Stimulated activated memory B cell treated with anti-CD40 and anti-IgM and Interleukin-4, amounts not matched to agents 10 μg/mL and 1 μg/mL and 100 μg/mL, for 72 hours (primary cell): ENCODE measurements at regions not wholly inside any gene's neighbourhood (a gene's known extent, or its start where the extent isn't known, plus 50 kb on each side); places are given as distances from the start of the nearest gene placed in this dataset.

Experiments used
- ATAC-seq: fragments of 150-1000 bp; cut with Tn5 transposase; 2 replicates; pipeline ENCODE4 v1.10.0; 2021
- H3K27ac Mint-ChIP-seq: one replicate; pipeline ENCODE4 v1.8.0; 2022; ENCODE audit warnings: mild to moderate bottlenecking, mixed read lengths
- H3K27me3 Mint-ChIP-seq: one replicate; pipeline ENCODE4 v1.8.0; 2022; ENCODE audit warnings: mixed read lengths
- H3K36me3 Mint-ChIP-seq: one replicate; pipeline ENCODE4 v1.8.0; 2022; ENCODE audit warnings: mixed read lengths
- H3K4me1 Mint-ChIP-seq: one replicate; pipeline ENCODE4 v1.8.0; 2022; ENCODE audit warnings: mixed read lengths
- H3K4me3 Mint-ChIP-seq: one replicate; pipeline ENCODE4 v1.8.0; 2022; ENCODE audit warnings: mild to moderate bottlenecking, moderate library complexity, mixed read lengths
- H3K9me3 Mint-ChIP-seq: one replicate; pipeline ENCODE4 v1.8.0; 2022; ENCODE audit warnings: mixed read lengths

DNA sequence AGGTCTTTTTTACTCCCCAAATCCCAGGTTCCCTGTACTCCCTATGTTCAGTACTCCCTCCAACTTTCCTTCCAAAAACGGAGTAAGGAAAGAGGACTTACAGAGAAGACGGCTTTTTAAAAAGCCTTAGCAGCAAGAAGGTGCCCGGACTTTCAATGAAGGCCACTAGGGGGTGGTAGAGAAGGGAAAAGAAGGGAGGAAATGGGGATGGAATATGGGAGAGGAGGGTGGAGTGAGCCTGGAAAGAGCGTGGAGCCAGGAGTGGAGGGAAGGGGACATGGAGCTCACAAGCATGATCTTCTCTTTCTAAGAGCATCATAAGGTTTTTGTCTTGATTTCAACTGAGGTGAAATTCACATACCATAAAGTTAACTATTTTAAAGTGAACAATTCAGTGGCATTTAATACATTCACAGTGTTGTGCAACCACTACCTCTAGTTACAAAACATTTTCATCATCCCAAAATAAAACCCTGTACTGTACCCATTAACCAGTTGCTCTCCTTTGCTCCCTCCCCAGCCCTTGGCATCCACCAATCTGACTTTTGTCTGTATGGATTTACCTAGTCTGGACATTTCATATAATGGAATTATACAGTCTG, 129.9 kb downstream of the ZNF281 start:
- H3K4me3 Mint-ChIP-seq: no peak overlapping the region
- ATAC-seq: no peak
- H3K27ac Mint-ChIP-seq: no peak overlapping the region
- H3K27me3 Mint-ChIP-seq: no peaks in the 10 kb centered on the region
- H3K4me1 Mint-ChIP-seq: peaks cover 7% of the 10 kb centered on the region
- H3K36me3 Mint-ChIP-seq: no peaks in the 10 kb centered on the region
- no peaks in the 10 kb centered on the region for H3K9me3 Mint-ChIP-seq

DNA sequence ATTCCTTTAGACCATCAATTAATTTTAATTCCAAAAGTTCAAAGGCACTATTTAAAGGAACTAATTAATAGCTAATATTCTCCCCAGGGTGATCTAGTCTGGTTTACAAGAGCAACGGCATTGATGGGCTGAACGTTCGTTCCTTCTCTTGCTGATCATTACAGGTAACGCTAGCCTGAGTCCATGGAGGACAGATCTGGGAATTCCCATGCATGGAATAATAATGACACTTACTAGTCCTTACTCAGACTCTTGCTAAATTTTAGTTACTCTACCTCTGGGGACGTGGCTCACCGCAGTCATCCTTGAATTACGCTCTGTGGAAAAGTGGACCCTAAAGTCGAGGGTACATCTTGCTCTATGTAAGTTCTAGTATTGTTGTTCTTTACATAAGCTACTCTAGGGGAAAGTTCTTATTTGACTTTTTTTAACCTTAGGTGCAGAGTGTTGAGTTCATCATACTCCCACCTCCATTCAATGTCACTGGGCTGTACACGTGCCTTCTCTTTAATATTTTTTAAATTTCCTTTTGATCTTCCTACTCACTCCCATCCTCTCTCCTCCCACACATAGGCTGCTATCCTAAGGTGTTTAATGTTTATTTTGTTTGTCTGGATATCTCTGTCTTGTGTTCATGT, 133.9 kb downstream of the ZNF281 start:
- Mint-ChIP-seq H3K27ac (no peak overlapping the region), H3K9me3 (no peaks in the 10 kb centered on the region), H3K4me3 (no peak overlapping the region), H3K27me3 (no peaks in the 10 kb centered on the region), H3K4me1 (no peaks in the 10 kb centered on the region), H3K36me3 (no peaks in the 10 kb centered on the region)
- ATAC-seq: no peak

DNA sequence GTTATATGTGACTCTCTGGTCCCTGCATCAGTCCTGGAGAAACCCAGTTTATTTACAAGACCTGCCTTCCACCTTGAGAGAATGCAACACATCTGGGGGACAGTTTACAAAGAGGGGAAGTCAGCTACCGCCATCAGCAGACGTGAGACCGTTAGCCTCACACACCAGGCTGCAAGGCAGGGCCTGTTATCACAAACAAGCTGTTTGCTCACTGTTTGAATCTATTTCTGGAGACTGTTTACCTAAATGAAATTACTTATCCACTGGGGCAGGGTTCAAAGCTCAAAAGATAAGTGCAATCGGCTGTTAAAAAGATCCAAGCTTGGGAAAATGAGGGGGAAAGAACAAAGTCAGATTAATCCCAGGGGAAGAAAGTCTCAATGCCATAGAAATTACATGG, 134.4 kb downstream of the ZNF281 start:
- ATAC-seq: no peak
- Mint-ChIP-seq H3K27ac (no peak overlapping the region), H3K4me1 (no peaks in the 10 kb centered on the region), H3K36me3 (no peaks in the 10 kb centered on the region), H3K9me3 (no peaks in the 10 kb centered on the region), H3K4me3 (no peak overlapping the region), H3K27me3 (no peaks in the 10 kb centered on the region)

DNA sequence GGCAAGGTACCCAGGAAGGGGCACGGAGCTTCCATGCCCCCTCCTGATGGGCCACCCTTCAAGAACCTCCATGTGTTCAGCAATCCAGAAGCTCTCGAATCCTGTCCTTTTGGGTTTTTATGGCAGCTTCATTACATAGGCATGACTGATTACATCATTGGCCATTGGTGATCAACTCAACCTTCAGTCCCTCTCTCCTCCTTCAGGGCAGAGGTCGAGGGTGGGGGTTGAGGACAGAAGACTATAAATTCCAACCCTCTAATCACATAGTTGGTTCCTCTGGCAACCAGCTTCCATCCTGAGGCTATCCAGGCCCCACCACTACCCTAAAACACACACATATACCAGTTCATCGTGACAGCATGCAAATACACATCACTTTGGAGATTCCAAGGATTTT, 135.7 kb downstream of the ZNF281 start:
- H3K36me3 Mint-ChIP-seq: no peaks in the 10 kb centered on the region
- H3K4me1 Mint-ChIP-seq: peaks cover 8% of the 10 kb centered on the region
- H3K27ac Mint-ChIP-seq: no peak overlapping the region
- no peaks in the 10 kb centered on the region for H3K27me3 Mint-ChIP-seq
- H3K4me3 Mint-ChIP-seq: no peak overlapping the region
- ATAC-seq: no peak
- no peaks in the 10 kb centered on the region for H3K9me3 Mint-ChIP-seq

DNA sequence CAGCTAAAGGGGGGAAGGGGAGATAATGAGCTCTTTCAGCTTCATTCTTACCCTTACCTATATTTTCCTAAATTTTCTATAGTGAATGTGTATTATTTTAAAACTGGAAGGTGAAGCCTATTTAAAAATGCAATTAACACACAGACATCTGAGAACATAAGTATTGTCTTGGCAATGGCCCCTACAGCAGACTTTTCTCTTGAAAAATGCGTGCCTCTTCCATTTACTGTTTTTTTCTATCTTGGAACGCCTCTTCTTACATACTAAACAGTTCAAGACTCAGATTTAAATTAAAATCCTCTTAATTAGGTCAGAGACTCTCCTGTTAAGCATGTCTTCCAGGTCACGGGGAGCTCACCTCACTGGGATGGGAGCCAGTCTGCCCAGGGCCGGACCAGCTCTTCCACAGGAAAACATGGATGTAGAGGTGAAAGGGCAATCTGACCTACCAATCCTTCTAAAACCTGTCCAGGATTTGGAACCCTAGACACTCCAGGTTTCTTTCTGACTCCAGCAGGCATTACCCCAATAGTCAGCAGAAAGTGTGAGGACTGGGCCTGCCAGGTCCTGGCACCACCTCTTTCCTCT, 137.3 kb downstream of the ZNF281 start:
- H3K4me1 Mint-ChIP-seq: peaks cover 8% of the 10 kb centered on the region
- no peak for ATAC-seq
- no peak overlapping the region for H3K4me3 Mint-ChIP-seq
- H3K36me3 Mint-ChIP-seq: no peaks in the 10 kb centered on the region
- no peaks in the 10 kb centered on the region for H3K27me3 Mint-ChIP-seq
- H3K27ac Mint-ChIP-seq: no peak overlapping the region
- no peaks in the 10 kb centered on the region for H3K9me3 Mint-ChIP-seq

DNA sequence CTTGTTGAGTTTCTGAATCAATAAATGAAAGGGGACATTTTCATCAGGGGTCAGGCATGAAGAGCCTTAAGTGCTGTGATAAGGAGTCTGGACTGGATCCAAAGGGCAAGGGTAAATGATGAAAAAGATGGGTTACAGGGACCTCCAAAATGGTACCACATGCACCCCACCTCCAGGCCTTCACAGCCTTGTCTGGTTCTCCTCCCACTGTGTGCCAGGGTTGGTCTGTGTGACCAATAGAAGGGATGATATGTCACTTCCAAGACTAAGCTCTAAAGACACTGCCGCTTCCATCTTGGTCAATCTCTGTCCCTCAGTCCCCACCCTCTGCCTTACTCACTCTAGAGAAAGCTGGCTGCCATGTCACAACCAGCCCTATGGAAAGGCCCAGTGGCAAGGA, 140.6 kb downstream of the ZNF281 start:
- H3K9me3 Mint-ChIP-seq: no peaks in the 10 kb centered on the region
- H3K27me3 Mint-ChIP-seq: no peaks in the 10 kb centered on the region
- H3K27ac Mint-ChIP-seq: no peak overlapping the region
- H3K36me3 Mint-ChIP-seq: no peaks in the 10 kb centered on the region
- no peak overlapping the region for H3K4me3 Mint-ChIP-seq
- no peak for ATAC-seq
- H3K4me1 Mint-ChIP-seq: peaks cover 8% of the 10 kb centered on the region

DNA sequence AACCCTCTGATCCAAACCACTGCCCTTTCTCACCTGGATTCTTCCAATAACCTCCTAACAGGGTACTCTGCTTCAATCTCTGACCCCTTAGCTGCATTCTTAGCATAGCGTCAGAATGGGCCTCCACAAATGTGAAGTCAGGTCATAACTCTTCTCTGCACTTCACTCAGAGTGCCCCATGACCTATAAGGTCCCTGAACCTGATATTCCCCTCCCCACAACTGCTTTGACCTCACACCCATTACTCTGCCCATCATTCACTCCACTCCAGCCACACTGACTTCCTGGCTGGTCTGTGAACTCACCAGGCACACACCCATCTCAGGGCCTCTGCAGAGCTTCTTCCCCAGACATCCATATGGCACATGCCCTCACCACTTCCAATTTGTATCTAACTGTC, 141.9 kb downstream of the ZNF281 start:
- Mint-ChIP-seq H3K27me3 (no peaks in the 10 kb centered on the region), H3K36me3 (no peaks in the 10 kb centered on the region), H3K9me3 (no peaks in the 10 kb centered on the region), H3K4me3 (no peak overlapping the region), H3K27ac (no peak overlapping the region), H3K4me1 (peaks cover 8% of the 10 kb centered on the region)
- no peak for ATAC-seq

DNA sequence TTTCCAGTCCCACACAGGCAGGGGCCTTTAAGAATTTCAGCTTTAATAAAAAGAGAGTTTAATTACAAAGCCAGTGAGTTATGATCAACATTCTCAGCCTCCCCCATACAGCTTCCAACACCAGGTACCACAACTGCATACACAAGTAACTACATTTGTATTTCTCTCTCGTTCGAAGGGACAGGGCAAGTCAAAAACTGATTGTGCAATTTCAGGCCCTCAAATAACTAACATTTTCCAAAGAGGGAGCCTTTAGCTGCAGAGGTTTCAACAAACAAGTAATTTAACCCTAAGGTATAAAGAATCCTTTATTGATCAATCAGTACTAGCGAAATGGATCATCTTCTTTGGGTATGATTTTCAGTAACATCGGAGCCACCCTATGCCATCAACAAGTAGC, 142.4 kb downstream of the ZNF281 start:
- Mint-ChIP-seq H3K27ac (no peak overlapping the region), H3K9me3 (no peaks in the 10 kb centered on the region), H3K4me3 (no peak overlapping the region), H3K27me3 (no peaks in the 10 kb centered on the region), H3K4me1 (peaks cover 13% of the 10 kb centered on the region), H3K36me3 (no peaks in the 10 kb centered on the region)
- ATAC-seq: no peak

DNA sequence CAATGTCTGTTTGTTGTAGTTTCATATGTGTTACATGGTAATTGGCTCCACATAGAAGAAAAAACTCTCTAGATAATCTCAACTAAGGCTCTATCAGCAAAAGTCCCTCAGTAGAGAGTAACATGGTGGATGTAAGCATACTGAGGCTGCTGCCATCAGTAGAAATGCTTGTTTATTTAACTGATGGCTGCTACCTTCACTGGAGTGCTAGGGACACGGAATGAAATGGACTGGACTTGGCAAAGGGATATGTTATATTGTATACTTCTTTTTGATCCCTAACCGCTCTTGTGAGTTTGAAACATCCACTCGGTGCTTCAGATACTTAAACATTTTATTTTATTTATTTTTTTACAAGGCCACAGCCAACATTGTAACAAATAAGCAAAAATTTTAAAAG, 143.0 kb downstream of the ZNF281 start:
- Mint-ChIP-seq H3K27ac (no peak overlapping the region), H3K4me1 (peaks cover 18% of the 10 kb centered on the region), H3K27me3 (no peaks in the 10 kb centered on the region), H3K4me3 (no peak overlapping the region), H3K36me3 (no peaks in the 10 kb centered on the region), H3K9me3 (no peaks in the 10 kb centered on the region)
- no peak for ATAC-seq

DNA sequence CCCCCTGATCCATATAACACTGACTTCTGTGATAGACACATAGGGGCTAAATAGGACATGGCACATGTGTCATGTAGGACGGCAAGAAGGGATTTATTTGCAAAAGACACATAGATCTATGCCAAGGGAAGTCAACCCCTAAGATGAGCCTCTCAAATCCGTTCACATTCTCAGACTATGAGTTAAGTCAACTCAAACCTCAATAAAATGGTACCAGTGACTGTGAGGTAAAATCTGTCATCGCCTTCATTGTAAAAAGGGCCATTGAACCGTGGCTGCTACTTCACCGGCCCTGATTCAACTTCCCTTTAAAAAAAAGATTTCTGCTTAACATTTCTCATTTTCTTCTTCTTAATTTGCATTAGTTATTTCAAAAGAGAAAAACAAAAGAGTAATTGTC, 144.0 kb downstream of the ZNF281 start:
- ATAC-seq: no peak
- Mint-ChIP-seq H3K4me1 (peaks cover 18% of the 10 kb centered on the region), H3K27ac (no peak overlapping the region), H3K27me3 (no peaks in the 10 kb centered on the region), H3K4me3 (no peak overlapping the region), H3K36me3 (no peaks in the 10 kb centered on the region), H3K9me3 (no peaks in the 10 kb centered on the region)

DNA sequence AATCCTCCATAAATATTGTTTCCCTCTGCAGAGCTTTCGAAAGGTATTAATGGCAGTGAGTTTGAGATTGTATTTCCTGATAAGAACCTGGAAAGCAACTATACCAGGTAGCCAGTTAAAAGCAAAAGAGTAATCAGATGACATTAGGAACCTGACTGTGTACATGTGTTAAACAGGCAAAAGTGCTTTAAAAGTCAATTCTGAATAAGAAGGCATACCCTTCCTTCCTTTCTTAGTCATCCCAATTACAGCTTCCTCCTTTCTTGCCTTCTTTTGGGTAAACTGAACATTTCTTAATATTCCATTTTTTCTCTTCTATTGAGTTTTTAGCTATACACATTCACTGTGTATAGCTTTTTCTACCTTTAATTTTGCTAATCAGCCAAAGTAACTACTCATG, 144.7 kb downstream of the ZNF281 start:
- Mint-ChIP-seq H3K9me3 (no peaks in the 10 kb centered on the region), H3K27ac (no peak overlapping the region), H3K27me3 (no peaks in the 10 kb centered on the region), H3K36me3 (no peaks in the 10 kb centered on the region), H3K4me1 (peaks cover 18% of the 10 kb centered on the region), H3K4me3 (no peak overlapping the region)
- ATAC-seq: no peak

DNA sequence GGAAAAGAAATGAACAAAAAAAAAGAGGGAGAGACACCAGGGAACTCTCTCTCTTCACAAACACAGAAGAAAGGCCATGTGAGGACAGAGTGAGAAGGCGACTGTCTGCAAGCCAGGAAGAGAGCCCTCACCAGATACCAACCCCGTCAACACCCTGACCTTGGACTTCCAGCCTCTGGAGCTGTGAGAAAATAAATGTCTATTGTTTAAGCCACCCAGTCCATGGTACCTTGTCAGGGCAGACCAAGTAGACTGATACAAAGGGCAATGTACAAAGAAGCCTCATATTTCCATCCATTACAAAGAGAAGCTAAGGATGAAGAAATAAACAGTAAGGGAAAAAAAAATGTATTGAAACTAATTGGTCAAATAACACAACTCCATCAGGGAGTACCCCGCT, 146.6 kb downstream of the ZNF281 start:
- H3K36me3 Mint-ChIP-seq: no peaks in the 10 kb centered on the region
- no peaks in the 10 kb centered on the region for H3K27me3 Mint-ChIP-seq
- no peak overlapping the region for H3K4me3 Mint-ChIP-seq
- no peaks in the 10 kb centered on the region for H3K9me3 Mint-ChIP-seq
- H3K4me1 Mint-ChIP-seq: peaks cover 10% of the 10 kb centered on the region
- ATAC-seq: no peak
- H3K27ac Mint-ChIP-seq: no peak overlapping the region

DNA sequence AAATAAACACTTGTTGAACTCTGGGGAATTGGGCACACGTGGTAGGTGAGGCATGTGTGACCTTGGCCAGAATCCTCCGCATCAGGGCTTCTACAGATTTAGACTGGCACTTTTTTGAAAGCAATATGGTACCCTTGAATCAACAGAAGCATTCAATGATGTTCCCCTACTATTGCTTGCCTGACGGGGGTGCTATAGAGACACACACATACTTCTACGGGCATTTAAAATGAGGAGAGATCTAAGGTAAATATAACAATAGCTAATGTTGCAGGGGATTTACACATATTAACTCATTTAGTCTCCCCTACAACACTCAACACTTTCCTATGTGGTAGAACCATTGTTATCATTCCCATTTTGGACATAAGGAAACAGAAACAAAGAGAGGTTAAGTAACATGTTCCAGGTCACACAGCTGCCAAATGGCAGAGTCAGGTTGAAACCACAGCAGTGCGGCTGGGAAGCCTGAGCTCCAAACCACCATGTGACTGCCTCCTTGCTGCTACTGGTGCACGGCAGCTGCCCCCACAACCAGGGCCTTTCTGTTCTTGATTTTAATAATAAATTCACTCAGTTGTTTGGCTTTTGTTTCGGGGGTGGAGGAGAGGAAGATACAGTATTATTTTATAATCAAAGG, 147.4 kb downstream of the ZNF281 start:
- Mint-ChIP-seq H3K27ac (peak overlapping the region; percentile 24), H3K9me3 (no peaks in the 10 kb centered on the region), H3K27me3 (no peaks in the 10 kb centered on the region), H3K4me1 (peaks cover 10% of the 10 kb centered on the region), H3K4me3 (no peak overlapping the region), H3K36me3 (no peaks in the 10 kb centered on the region)
- peak; percentile 67 for ATAC-seq

DNA sequence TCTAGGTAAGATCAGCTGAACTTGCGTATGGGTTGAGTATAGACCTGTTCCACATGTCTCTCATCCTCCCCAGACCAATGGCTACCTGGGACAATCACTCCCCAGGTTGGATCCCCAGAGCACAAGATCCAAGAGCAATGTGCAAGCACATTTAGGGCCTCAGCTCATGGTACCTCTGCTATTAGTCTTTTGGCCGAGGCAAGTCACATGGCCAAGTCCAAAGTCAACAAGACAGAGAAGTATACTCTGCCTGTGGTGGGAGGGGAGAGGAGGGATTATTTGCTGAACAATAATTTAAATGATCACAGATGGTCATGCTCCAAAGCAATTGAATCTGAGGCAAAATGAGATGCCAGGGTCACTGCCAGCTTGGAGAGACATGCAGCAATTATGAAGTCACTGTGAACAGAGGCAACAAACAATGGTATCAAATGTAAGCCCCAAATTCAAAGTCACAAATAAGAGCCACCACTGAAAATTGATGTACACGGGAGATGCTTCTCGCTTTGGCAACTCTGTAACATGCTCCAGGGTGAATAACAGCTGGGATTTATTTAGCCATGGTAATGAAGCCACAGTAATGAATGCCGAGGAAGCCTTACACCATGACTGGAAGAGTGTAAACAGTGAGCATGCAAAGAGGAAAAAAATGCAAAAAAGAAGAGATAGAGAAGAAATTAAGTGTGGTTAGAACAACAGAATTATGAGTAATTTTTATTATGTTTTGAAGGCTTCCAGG, 149.1 kb downstream of the ZNF281 start:
- Mint-ChIP-seq H3K27ac (no peak overlapping the region), H3K4me3 (no peak overlapping the region), H3K27me3 (peaks cover 10% of the 10 kb centered on the region), H3K36me3 (no peaks in the 10 kb centered on the region), H3K4me1 (peaks cover 10% of the 10 kb centered on the region), H3K9me3 (no peaks in the 10 kb centered on the region)
- no peak for ATAC-seq
